Uterus (tissue), 3 donors: ENCODE measurements at regions not wholly inside any gene's neighbourhood (a gene's known extent, or its start where the extent isn't known, plus 50 kb on each side); places are given as distances from the start of the nearest gene placed in this dataset.
"Not testable (repeated sequence)": the region's sequence is repeated elsewhere in the genome, so short reads cannot be mapped to it uniquely, and the experiment has no call there.

ENCODE experiments used
- DNase-seq, 2 donors: peaks; one replicate each; pipeline ENCODE4 v3.0.0-alpha.2; 2019 to 2020
- H3K27ac ChIP-seq, 2 donors: fragments of 200-600 bp; sonication (generic); 1 replicate in 1 of 2; 2 replicates in 1 of 2; pipeline ENCODE4 v1.5.1; 2016 to 2018
- H3K27me3 ChIP-seq, 2 donors: fragments of 200-600 bp; sonication (generic); one replicate each; pipeline ENCODE4 v1.5.1; 2018 to 2019; ENCODE audit warnings: control low read depth in 1 of 2
- H3K36me3 ChIP-seq, 2 donors: fragments of 200-600 bp; sonication (generic); one replicate each; pipeline ENCODE4 v1.5.1; 2019; ENCODE audit warnings: control low read depth in 1 of 2
- H3K4me1 ChIP-seq, 2 donors: fragments of 200-600 bp; sonication (generic); one replicate each; pipeline ENCODE4 v1.5.1; 2018 to 2019; ENCODE audit warnings: control low read depth in 1 of 2
- H3K4me3 ChIP-seq, 2 donors: fragments of 200-600 bp; sonication (generic); 1 replicate in 1 of 2; 2 replicates in 1 of 2; pipeline ENCODE4 v1.5.1; 2018 to 2019; ENCODE audit warnings: mild to moderate bottlenecking in 1 of 2
- H3K9me3 ChIP-seq, 2 donors: fragments of 200-600 bp; sonication (generic); one replicate each; pipeline ENCODE4 v1.5.1; 2019; ENCODE audit warnings: control low read depth in 1 of 2
- POLR2A ChIP-seq, 2 donors: fragments of 450-650 bp; IDR thresholded peaks; one replicate each; pipeline ENCODE4 v1.6.1; 2016; ENCODE audit warnings: antibody characterized with exemption in 2 of 2, mild to moderate bottlenecking in 1 of 2, moderate library complexity in 1 of 2
- intact Hi-C: fragments of 100-400 bp; cut with DNase I; formaldehyde crosslinking; loops from one replicate; pipeline ENCODE4 v1.15.1; 2023; ENCODE audit warnings: low total_unique reads
- TF ChIP-seq, protein P1 (sequence below), 4 experiments: fragments of 200-600 bp in 2 of 4; fragments of 450-650 bp in 2 of 4; sonication (generic) in 2 of 4; IDR thresholded peaks; one replicate each; pipeline ENCODE4 v1.5.1; 2016 to 2019; ENCODE audit warnings: antibody characterized with exemption in 4 of 4, mild to moderate bottlenecking in 2 of 4, moderate library complexity in 1 of 4
- donor health status: DM: yes; HTN: yes; CAD: no.

DNA sequence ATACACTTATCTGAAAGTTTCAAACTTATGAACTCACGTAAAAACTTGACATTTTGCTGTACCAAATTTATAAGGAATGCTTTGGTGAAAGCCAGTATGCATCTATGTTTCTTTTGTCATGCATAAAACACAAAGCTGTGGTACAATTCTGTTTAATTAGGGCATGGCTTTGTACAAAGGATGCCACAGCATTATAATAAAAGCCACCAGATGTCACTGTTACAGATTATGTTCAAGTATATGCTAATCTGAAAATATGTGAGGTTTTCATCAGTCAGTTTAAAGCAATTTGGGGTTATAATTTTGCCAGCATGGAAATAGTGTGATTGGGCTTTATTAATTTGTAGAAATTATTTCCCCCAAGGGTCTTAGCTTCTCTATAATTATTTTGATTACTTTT is 69.0 kb downstream of the ATOH1 start:
- Histone ChIP-seq H3K27me3 (no peaks in the 10 kb centered on the region), H3K4me1 (no peaks in the 10 kb centered on the region), H3K36me3 (no peaks in the 10 kb centered on the region), H3K27ac (no peak overlapping the region), H3K9me3 (no peaks in the 10 kb centered on the region), H3K4me3 (no peak overlapping the region)
- no peak for DNase-seq
- intact Hi-C loops, result no loop called here
- TF ChIP-seq POLR2A (IDR thresholded peaks at IDR 0.05), result no peak
- TF ChIP-seq, protein P1, sequence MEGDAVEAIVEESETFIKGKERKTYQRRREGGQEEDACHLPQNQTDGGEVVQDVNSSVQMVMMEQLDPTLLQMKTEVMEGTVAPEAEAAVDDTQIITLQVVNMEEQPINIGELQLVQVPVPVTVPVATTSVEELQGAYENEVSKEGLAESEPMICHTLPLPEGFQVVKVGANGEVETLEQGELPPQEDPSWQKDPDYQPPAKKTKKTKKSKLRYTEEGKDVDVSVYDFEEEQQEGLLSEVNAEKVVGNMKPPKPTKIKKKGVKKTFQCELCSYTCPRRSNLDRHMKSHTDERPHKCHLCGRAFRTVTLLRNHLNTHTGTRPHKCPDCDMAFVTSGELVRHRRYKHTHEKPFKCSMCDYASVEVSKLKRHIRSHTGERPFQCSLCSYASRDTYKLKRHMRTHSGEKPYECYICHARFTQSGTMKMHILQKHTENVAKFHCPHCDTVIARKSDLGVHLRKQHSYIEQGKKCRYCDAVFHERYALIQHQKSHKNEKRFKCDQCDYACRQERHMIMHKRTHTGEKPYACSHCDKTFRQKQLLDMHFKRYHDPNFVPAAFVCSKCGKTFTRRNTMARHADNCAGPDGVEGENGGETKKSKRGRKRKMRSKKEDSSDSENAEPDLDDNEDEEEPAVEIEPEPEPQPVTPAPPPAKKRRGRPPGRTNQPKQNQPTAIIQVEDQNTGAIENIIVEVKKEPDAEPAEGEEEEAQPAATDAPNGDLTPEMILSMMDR (IDR thresholded peaks at IDR 0.05), result no peak

DNA sequence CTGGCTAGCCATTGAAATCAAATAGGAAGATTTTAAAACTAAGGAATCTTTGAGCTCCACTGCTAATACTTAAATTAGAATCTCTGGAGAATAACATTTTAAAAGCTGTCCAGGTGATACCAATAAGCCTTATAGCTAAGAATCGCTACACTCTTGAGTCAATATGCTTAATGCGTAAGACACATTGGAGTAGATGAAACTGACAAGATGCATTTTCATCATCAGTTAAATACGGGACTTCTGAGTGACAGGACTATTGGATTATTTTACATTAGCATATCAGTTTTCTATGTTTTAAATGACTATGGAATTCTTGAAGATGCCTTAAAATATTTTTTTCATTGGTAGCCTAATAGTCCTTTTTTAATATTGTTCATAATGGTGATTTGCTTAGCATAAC is 80.2 kb downstream of the ATOH1 start:
- Histone ChIP-seq H3K27me3 (no peaks in the 10 kb centered on the region), H3K4me1 (no peaks in the 10 kb centered on the region), H3K27ac (no peak overlapping the region), H3K4me3 (no peak overlapping the region), H3K36me3 (no peaks in the 10 kb centered on the region), H3K9me3 (no peaks in the 10 kb centered on the region)
- intact Hi-C loops, result no loop called here
- DNase-seq, result no peak
- TF ChIP-seq, protein P1 (IDR thresholded peaks at IDR 0.05), result no peak
- no peak for TF ChIP-seq POLR2A (IDR thresholded peaks at IDR 0.05)

DNA sequence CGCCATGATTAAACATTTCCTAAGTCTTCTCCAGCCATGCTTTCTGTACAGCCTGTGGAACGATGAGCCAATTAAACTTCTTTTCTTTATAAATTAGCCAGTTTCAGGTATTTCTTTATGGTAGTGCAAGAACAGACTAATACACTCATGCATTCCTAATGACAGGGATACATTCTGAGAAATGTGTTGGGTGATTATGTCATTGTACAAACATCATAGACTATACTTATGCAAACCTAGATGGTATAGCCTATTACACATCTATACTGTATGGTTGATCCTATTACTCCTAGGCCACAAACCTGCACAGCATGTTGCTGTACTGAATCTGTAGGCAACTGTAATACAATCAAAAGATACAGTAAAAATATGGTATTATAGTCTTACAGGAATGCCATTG is 83.1 kb downstream of the ATOH1 start:
- Histone ChIP-seq H3K36me3 (no peaks in the 10 kb centered on the region), H3K4me1 (no peaks in the 10 kb centered on the region), H3K27ac (no peak overlapping the region), H3K27me3 (no peaks in the 10 kb centered on the region), H3K4me3 (no peak overlapping the region), H3K9me3 (no peaks in the 10 kb centered on the region)
- intact Hi-C loops, result no loop called here
- no peak for DNase-seq
- TF ChIP-seq POLR2A (IDR thresholded peaks at IDR 0.05), result no peak
- TF ChIP-seq, protein P1 (IDR thresholded peaks at IDR 0.05), result no peak

DNA sequence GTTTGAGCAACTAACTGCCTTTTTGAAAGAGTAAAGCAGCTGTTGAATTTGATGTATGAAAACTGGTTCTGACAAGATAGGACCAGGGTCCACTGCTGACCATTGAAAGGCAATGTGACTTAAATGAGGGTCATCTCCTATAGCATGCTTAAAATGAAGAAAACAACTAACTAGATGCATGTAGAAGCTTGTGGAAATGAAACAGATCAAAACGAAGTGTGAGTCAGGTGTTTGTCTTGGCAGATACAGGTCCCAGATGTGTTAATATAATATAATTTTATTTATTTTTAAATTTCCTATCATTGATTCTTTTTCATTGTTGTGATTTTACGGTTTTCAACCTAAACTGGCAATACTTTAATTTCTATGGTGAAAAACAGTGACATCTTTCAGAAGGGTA is 83.6 kb downstream of the ATOH1 start:
- Histone ChIP-seq H3K9me3 (no peaks in the 10 kb centered on the region), H3K4me3 (no peak overlapping the region), H3K4me1 (no peaks in the 10 kb centered on the region), H3K36me3 (no peaks in the 10 kb centered on the region), H3K27ac (no peak overlapping the region), H3K27me3 (no peaks in the 10 kb centered on the region)
- intact Hi-C loops, result no loop called here
- TF ChIP-seq POLR2A (IDR thresholded peaks at IDR 0.05), result no peak
- TF ChIP-seq, protein P1 (IDR thresholded peaks at IDR 0.05), result no peak
- DNase-seq, result no peak

DNA sequence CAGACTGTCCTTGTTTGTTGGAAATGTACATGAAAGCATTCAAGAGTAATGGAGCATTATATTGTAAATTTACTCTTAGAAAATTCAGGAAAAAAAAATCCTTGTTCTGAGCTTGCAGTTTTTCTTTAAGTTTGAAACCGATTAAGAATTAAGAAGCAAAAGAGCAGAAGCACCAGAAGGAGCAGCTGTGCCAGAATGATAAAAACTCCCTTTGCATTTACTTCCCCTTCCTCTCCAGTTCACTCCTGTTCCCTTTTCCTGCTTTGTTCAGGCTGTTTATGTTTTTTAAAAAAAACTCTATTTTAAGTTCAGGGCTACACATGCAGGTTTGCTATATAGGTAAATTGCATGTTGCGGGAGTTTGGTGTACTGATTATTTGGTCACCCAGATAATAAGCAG is 90.3 kb downstream of the ATOH1 start:
- Histone ChIP-seq H3K36me3 (no peaks in the 10 kb centered on the region), H3K27ac (no peak overlapping the region), H3K4me3 (no peak overlapping the region), H3K27me3 (no peaks in the 10 kb centered on the region), H3K9me3 (no peaks in the 10 kb centered on the region), H3K4me1 (no peaks in the 10 kb centered on the region)
- no peak for DNase-seq
- TF ChIP-seq POLR2A (IDR thresholded peaks at IDR 0.05), result no peak
- TF ChIP-seq, protein P1 (IDR thresholded peaks at IDR 0.05), result no peak
- intact Hi-C loops, result no loop called here

DNA sequence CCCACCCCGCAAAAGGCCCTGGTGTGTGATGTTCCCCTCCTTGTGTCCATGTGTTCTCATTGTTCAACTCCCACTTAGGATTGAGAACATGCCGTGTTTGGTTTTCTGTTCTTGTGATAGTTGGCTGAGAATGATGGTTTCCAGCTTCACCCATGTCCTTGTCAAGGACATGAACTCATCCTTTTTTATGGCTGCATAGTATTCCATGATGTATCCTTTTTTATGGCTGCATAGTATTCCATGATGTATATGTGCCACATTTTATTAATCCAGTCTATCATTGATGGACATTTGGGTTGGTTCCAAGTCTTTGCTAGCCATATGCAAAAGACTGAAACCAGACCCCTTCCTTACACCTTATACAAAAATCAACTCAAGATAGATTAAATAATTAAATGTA is 95.0 kb downstream of the ATOH1 start:
- H3K4me1 ChIP-seq, H3K27me3 ChIP-seq, H3K36me3 ChIP-seq, DNase-seq, H3K27ac ChIP-seq, intact Hi-C loops, H3K9me3 ChIP-seq, H3K4me3 ChIP-seq: not testable (repeated sequence)
